ENCODE measurements at regions not wholly inside any gene's neighbourhood (a gene's known extent, or its start where the extent isn't known, plus 50 kb on each side); places are given as distances from the start of the nearest gene placed in this dataset.

DNA sequence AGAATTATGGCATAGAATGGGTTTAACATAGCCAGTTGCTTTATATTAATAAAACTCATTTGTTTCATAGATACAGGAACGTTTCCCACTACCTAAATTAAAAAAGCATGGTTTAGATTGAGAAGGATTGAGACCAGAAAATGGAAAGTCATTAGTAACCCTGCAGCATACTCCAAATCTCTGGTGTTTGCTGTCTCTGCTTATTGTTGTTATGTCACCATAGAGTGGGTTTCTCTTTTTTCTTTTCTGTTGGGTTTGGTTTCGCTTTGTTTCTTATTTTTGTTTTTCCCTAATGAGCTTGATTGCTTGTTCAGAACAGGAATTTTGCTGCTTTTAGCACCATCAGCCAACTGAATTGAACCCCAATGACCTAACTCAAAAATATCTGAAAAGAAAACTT is 1034.8 kb downstream of the MAT2B start:
- Mint-ChIP-seq H3K4me1 (no peaks in the 10 kb centered on the region), H3K27ac (no peak overlapping the region), H3K27me3 (ENCODE audit: low read depth in 3 of 3) (no peaks in the 10 kb centered on the region), H3K4me3 (no peak overlapping the region), H3K9me3 (peaks cover 0 to 6% (median 2%) of the 10 kb centered on the region in 6 donors), H3K36me3 (no peaks in the 10 kb centered on the region)
- DNase-seq, result no peak

DNA sequence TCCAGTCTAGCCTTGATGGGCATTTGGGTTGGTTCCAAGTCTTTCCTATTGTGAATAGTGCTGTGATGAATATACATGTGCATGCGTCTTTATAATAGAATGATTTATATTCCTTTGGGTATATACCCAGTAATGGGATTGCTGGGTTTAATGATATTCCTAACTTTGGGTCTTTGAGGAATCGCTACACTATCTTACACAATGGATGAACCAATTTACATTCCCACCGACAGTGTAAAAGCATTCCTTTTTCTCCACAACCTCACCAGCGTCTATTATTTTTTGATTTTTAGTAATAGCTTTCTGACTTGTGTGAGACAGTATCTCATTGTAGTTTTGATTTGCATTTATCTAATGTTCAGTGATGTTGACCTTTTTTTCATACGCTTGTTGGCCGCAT is 1040.1 kb downstream of the MAT2B start:
- no peak for DNase-seq
- Mint-ChIP-seq H3K9me3 (peaks cover 0 to 24% (median 1%) of the 10 kb centered on the region in 6 donors), H3K4me1 (no peaks in the 10 kb centered on the region), H3K27ac (no peak overlapping the region), H3K36me3 (no peaks in the 10 kb centered on the region), H3K27me3 (ENCODE audit: low read depth in 3 of 3) (no peaks in the 10 kb centered on the region), H3K4me3 (no peak overlapping the region)

DNA sequence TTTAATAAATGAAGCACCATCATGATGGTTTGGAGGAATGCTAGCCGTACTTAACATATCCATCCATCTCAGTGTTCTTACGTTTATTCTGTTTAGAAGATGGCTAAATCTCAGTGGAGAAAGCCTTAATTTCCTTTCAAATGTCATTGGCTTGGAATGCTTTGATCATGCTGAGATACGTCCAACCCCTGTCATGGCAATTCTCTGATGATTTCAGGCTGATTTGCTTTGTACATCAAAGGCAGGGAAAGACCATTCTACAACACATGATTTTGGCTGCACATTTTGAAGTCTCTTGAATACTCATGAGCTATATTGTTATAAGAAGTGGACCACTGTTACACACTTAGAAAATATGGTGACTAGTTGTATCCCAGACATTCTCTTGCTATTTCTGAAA is 1048.4 kb downstream of the MAT2B start:
- H3K27me3 Mint-ChIP-seq (ENCODE audit: low read depth in 3 of 3), result no peaks in the 10 kb centered on the region
- peaks cover 0 to 7% (median 1%) of the 10 kb centered on the region in 6 donors for H3K9me3 Mint-ChIP-seq
- no peaks in the 10 kb centered on the region for H3K4me1 Mint-ChIP-seq
- H3K36me3 Mint-ChIP-seq, result no peaks in the 10 kb centered on the region
- no peak overlapping the region for H3K4me3 Mint-ChIP-seq
- no peak for DNase-seq
- no peak overlapping the region for H3K27ac Mint-ChIP-seq

DNA sequence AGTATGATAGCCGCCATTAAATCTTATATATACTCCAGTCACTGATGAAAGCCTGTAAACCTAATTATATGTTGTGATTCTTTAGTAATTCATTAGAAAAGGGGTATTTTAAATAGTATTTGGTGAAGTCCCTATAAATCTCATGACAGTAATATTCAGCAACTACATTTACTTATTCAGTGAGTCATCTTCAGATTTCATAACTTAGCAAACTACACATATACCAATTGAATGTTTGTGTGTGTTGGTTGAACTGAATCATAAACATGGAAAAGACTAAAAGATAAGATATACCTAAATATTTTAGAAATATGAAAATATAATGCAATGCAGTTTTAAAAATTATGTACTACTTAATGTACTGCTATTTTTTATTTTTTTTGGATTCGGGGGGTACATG is 1050.4 kb downstream of the MAT2B start:
- no peak overlapping the region for H3K27ac Mint-ChIP-seq
- H3K9me3 Mint-ChIP-seq, result peaks cover 0 to 2% (median 0%) of the 10 kb centered on the region in 6 donors
- H3K27me3 Mint-ChIP-seq (ENCODE audit: low read depth in 3 of 3), result no peaks in the 10 kb centered on the region

DNA sequence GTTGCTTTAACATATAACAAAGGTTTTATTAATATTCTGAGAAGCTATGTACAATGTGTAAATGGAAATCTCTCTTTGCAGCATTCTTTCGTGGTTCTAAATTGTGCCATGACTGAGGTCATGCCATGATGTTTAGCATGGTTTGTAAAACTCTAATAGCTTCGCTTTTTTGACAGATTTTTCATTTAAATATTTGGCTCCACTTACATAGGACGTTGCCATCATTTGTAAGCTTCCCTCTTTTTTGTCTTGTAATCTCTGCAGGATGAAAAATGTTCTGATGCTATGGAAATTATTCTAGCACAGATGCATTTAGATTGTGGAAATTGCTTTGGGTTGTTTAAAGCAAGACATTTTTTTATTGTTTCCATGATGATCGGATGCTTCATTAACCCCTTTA is 1054.8 kb downstream of the MAT2B start:
- no peak overlapping the region for H3K4me3 Mint-ChIP-seq
- H3K9me3 Mint-ChIP-seq, result no peaks in the 10 kb centered on the region
- H3K4me1 Mint-ChIP-seq, result no peaks in the 10 kb centered on the region
- no peaks in the 10 kb centered on the region for H3K36me3 Mint-ChIP-seq
- H3K27me3 Mint-ChIP-seq (ENCODE audit: low read depth in 3 of 3), result no peaks in the 10 kb centered on the region
- H3K27ac Mint-ChIP-seq, result no peak overlapping the region
- no peak for DNase-seq

More for the DNA sequence above, 1050.4 kb downstream of the MAT2B start:
- Mint-ChIP-seq H3K4me1 (no peaks in the 10 kb centered on the region), H3K4me3 (no peak overlapping the region), H3K36me3 (no peaks in the 10 kb centered on the region)
- no peak for DNase-seq

DNA sequence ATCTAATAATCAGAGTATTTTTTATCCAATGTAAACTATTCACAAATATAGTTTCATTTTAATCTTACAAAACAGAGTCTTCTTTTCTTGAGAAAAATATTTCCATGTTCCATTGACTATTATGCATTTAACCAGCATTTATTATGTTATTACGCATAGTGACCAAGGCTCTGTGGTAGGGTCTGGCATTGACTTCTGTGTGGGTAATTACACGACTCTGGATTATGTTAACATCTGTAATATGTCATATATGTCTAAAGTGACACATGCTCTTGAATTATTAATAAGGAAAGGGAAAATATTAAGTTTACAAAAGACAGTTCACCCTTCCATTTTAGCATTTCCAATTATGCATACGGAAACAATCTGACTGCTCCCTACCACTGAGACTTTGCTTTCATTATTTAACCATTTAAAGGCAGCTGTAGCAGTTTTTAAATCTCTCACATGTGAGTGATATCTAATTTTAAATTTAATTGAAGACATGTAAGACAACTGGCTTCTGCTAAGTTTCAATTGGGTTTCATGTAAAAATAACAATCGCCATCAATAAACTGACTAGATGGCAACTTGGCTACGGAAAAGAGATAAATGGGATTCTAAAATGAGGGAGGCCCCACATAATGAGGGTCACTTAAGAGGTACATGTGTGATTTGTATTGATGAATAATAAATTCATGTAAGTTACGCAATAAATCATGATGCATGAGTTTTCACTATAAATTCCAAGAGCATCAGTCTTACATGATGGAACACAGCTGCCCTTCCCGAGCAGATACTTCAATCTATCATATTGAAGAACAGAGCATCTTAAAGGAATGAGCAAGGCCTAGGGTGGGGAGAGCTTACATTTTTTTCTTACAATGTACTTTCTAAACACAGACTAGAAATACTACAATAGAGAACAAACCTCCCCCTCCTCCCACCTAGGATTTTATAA is 1056.8 kb downstream of the MAT2B start:
- H3K9me3 Mint-ChIP-seq, result peaks cover 0 to 4% (median 0%) of the 10 kb centered on the region in 6 donors
- H3K36me3 Mint-ChIP-seq, result no peaks in the 10 kb centered on the region
- no peaks in the 10 kb centered on the region for H3K4me1 Mint-ChIP-seq
- DNase-seq, result no peak
- no peak overlapping the region for H3K27ac Mint-ChIP-seq
- H3K4me3 Mint-ChIP-seq, result no peak overlapping the region
- H3K27me3 Mint-ChIP-seq (ENCODE audit: low read depth in 3 of 3), result no peaks in the 10 kb centered on the region

DNA sequence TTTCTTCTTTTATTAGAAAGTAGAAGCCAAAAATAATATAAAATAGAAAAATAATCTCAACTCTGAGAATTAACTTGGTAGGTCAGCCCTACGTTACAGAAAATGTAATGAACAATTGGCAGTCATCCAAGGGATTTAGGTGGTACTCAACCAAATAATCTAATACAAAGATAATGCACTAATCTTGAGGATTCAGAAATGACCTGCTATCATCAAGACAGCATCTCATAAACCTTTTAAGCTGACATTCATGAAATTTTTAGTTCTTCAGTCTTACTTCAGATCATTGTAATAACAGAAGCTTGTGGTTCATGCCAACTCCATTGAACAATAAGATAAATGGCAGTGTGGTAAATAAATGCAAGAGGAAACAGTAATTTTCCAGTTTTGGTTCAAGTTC is 1058.0 kb downstream of the MAT2B start:
- Mint-ChIP-seq H3K27ac (no peak overlapping the region), H3K36me3 (no peaks in the 10 kb centered on the region), H3K4me1 (no peaks in the 10 kb centered on the region), H3K27me3 (ENCODE audit: low read depth in 3 of 3) (no peaks in the 10 kb centered on the region), H3K9me3 (peaks cover 0 to 4% (median 0%) of the 10 kb centered on the region in 6 donors), H3K4me3 (no peak overlapping the region)
- DNase-seq, result no peak

DNA sequence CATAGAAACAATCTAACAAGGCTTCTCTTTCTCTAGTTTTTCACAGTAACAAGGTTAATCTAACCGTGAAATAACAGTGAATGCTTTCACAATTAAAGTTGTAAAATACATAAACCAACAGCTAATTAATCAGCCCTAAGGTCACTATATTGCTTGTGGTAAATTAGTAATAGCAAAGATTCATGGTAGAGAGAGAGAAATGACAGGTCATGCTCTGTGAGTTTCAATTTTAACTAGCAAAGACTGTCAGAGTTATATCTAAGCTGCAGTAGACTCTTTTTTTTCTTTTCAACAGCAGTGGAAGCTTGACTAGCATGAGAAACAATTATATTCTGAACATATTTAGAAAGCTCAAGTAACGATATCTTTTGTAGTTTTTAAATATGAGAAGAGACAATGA is 1068.0 kb downstream of the MAT2B start:
- DNase-seq, result no peak
- Mint-ChIP-seq H3K4me1 (no peaks in the 10 kb centered on the region), H3K27me3 (ENCODE audit: low read depth in 3 of 3) (peaks cover 0 to 2% (median 0%) of the 10 kb centered on the region in 3 donors), H3K9me3 (peaks cover 2 to 19% (median 6%) of the 10 kb centered on the region in 6 donors), H3K36me3 (no peaks in the 10 kb centered on the region), H3K4me3 (no peak overlapping the region), H3K27ac (no peak overlapping the region)

DNA sequence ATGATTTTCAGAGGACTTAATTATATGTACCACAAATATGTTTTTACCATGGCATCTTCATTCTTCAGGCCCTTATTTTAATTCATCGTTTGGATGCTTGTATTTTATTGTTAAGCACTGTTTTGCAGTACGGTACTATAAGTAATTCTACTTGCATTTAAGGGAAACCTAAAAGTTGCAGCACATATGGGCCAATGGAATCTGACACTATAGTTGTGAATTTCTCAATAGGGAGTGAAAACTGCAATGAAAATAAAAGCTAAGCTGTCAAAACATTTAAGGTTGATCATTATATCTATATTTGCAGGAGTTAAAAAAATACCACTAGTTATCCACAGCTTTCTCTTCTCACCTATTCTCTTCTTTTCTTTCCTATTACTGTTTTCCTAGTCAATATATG is 1071.8 kb downstream of the MAT2B start:
- Mint-ChIP-seq H3K27me3 (ENCODE audit: low read depth in 3 of 3) (no peaks in the 10 kb centered on the region), H3K4me1 (no peaks in the 10 kb centered on the region), H3K27ac (no peak overlapping the region), H3K4me3 (no peak overlapping the region), H3K36me3 (no peaks in the 10 kb centered on the region), H3K9me3 (peaks cover 0 to 5% (median 2%) of the 10 kb centered on the region in 6 donors)
- DNase-seq, result no peak

DNA sequence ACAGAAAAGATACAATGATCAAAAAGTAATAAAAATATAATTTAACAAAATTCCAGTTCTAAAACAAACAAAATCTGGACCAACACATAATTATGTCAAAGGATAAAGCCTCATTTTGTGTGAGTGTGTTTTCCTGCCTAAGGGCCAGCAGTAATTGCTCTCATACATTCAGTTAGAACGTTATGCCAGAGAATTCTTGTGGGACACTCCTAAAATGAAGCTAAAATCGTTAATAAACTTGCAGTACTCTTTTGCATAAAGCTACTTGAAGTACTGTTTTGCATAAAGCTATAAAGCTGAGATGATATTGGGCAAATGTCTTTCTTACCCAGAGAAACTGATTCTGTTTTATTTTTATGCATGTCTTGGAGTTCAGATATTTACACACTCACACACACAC is 1072.3 kb downstream of the MAT2B start:
- DNase-seq, result no peak
- Mint-ChIP-seq H3K27me3 (ENCODE audit: low read depth in 3 of 3) (no peaks in the 10 kb centered on the region), H3K27ac (no peak overlapping the region), H3K4me3 (no peak overlapping the region), H3K4me1 (no peaks in the 10 kb centered on the region), H3K36me3 (no peaks in the 10 kb centered on the region), H3K9me3 (peaks cover 0 to 5% (median 2%) of the 10 kb centered on the region in 6 donors)

DNA sequence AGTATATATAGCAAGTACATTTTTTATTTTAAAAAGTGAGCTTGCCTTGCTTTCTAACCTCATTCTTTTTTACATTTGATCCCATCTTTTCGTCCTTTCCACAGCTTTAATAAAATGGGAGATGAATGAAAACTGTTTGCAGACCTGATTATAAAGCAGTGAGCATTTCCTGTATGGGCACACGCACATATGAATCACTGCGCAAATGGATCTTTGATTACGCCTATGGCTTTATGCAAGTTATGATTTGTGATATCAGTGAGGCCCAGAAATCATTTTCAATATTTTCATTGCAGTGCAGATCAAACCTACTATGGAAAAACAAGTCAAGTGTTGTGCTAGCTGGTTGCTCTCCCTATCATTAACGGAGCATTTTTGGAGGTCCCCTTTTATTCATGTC is 1073.0 kb downstream of the MAT2B start:
- Mint-ChIP-seq H3K27me3 (ENCODE audit: low read depth in 3 of 3) (no peaks in the 10 kb centered on the region), H3K27ac (no peak overlapping the region), H3K9me3 (peaks cover 0 to 5% (median 2%) of the 10 kb centered on the region in 6 donors), H3K4me1 (no peaks in the 10 kb centered on the region), H3K4me3 (no peak overlapping the region), H3K36me3 (no peaks in the 10 kb centered on the region)
- no peak for DNase-seq

DNA sequence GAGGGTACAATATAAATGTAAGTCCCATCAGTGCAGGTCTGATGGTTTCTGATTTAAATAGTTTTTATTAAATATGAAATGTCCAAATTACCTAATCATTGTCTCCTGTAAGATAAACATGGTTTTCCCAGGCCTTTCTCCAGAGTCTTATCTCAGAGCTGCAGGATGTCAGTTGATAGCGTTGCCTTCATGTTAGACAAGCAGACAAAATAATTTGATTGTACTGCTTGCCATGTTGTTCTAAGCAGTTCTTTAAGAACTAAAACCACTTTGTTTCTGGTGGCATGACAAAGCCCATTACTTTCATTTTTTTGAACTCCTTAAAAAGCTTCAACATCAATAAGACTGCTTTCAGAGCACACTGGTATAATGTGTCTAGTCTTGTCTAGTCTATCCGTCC is 1073.5 kb downstream of the MAT2B start:
- Mint-ChIP-seq H3K27me3 (ENCODE audit: low read depth in 3 of 3) (no peaks in the 10 kb centered on the region), H3K27ac (no peak overlapping the region), H3K9me3 (peaks cover 0 to 7% (median under 1%) of the 10 kb centered on the region in 6 donors), H3K36me3 (no peaks in the 10 kb centered on the region), H3K4me3 (no peak overlapping the region), H3K4me1 (no peaks in the 10 kb centered on the region)
- no peak for DNase-seq

DNA sequence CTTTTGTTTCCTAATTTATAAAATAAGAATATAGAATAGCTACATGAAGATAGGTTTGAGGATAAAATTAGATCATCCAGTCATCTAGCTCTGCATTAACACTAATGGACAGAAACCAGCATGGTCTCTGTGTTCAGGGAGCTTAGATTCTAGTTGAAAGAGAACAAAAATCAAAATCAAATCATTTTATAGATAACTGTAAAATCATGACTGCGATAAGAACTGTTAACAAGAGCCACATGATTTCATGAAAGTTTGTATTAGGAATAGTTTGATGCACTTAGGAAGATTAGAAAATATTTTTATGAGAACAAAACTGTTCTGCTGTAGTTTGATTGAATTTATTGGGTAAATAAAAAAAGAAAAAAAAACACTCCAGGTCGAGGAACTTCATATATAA is 1074.7 kb downstream of the MAT2B start:
- Mint-ChIP-seq H3K4me3 (no peak overlapping the region), H3K9me3 (peaks cover 0 to 10% (median 3%) of the 10 kb centered on the region in 6 donors), H3K4me1 (no peaks in the 10 kb centered on the region), H3K36me3 (no peaks in the 10 kb centered on the region), H3K27me3 (ENCODE audit: low read depth in 3 of 3) (no peaks in the 10 kb centered on the region), H3K27ac (no peak overlapping the region)
- DNase-seq, result no peak

DNA sequence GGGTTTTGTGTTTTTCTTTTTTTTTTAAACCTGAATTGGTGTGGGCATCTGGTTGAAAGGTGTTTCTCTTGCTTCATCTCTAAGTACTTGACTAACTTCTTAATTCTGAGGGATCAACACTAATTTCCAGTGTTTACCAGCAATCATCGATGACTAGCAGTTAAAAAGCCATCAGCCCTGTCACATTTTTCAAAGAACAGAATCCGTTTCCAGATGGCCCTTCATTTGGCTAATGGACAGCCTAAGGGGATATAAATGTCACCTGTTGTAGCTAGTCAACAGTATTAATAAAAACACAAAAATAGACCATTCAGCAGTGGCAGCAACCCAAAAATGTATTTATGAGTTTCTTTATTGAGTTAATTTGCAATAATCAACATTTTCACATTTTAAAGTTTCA is 1076.5 kb downstream of the MAT2B start:
- H3K36me3 Mint-ChIP-seq, result no peaks in the 10 kb centered on the region
- DNase-seq, result no peak
- H3K4me1 Mint-ChIP-seq, result no peaks in the 10 kb centered on the region
- H3K27ac Mint-ChIP-seq, result no peak overlapping the region
- H3K9me3 Mint-ChIP-seq, result peaks cover 3 to 17% (median 6%) of the 10 kb centered on the region in 6 donors
- no peaks in the 10 kb centered on the region for H3K27me3 Mint-ChIP-seq (ENCODE audit: low read depth in 3 of 3)
- H3K4me3 Mint-ChIP-seq, result no peak overlapping the region

DNA sequence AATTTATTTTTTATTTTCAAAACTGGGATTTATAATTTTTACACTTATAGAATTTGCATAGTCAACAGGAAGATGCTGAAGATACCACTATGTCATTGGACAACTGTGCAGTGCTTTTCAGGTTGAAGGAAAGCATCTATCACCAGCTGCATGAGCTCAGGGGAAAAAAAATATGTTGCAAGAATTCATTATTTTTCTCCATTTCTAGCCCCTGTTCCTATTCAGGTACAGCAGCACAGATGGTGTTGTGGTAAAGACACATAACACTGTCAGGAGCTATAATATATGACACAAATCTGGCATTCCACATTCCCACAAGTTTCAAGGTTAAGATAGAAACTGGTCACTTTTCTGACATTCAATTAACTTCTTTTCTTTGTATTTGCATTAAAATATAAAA is 1088.6 kb downstream of the MAT2B start:
- DNase-seq, result no peak
- Mint-ChIP-seq H3K9me3 (peaks cover 0 to 9% (median 2%) of the 10 kb centered on the region in 6 donors), H3K27ac (no peak overlapping the region), H3K4me1 (no peaks in the 10 kb centered on the region), H3K27me3 (ENCODE audit: low read depth in 3 of 3) (no peaks in the 10 kb centered on the region), H3K4me3 (no peak overlapping the region), H3K36me3 (peaks cover 0 to 1% (median 0%) of the 10 kb centered on the region in 3 donors)
